HepG2 (cell line): ENCODE measurements at regions not wholly inside any gene's neighbourhood (a gene's known extent, or its start where the extent isn't known, plus 50 kb on each side); places are given as distances from the start of the nearest gene placed in this dataset.

ENCODE experiments used
- ATRX ChIP-seq: sonication (generic); formaldehyde crosslinking; IDR thresholded peaks from 2 replicates; pipeline ENCODE4 v1.4.0; 2020; ENCODE audit warnings: missing genetic modification reagents, borderline replicate concordance
- BCL3 ChIP-seq: sonication (generic); formaldehyde crosslinking; IDR thresholded peaks from 2 replicates; pipeline ENCODE4 v1.5.1; 2020; ENCODE audit warnings: mild to moderate bottlenecking, missing genetic modification reagents, moderate library complexity
- CREB1 ChIP-seq, 2 experiments: fragments of 450-650 bp in 1 of 2; IDR thresholded peaks; 2 replicates each; pipeline ENCODE4 v1.6.1; 2016 to 2017; ENCODE audit warnings: control low read depth in 1 of 2, mild to moderate bottlenecking in 1 of 2, missing compliant biosample characterization in 1 of 2, missing genetic modification characterization in 1 of 2
- EP300 ChIP-seq, 3 experiments: sonication (generic) in 1 of 3; formaldehyde crosslinking in 1 of 3; IDR thresholded peaks; 2 replicates each; pipeline versions ENCODE4 v1.5.1 to v1.6.1; 2011 to 2020; ENCODE audit warnings: low read depth in 2 of 3, low read length in 2 of 3, borderline replicate concordance in 1 of 3, improper control_type of control experiment in 1 of 3, mild to moderate bottlenecking in 1 of 3, missing genetic modification reagents in 1 of 3, moderate library complexity in 1 of 3
- HHEX ChIP-seq: IDR thresholded peaks from 2 replicates; pipeline ENCODE4 v1.6.1; 2016; ENCODE audit warnings: control low read depth
- HNRNPUL1 ChIP-seq: fragments of 200-400 bp; formaldehyde crosslinking; IDR thresholded peaks from 2 replicates; pipeline ENCODE4 v1.6.1; 2017; ENCODE audit warnings: low read depth, mild to moderate bottlenecking, low read length, moderate library complexity
- KDM6A ChIP-seq: IDR thresholded peaks from 2 replicates; pipeline ENCODE4 v1.6.1; 2016; ENCODE audit warnings: low read depth
- MED8 ChIP-seq: sonication (generic); formaldehyde crosslinking; IDR thresholded peaks from 2 replicates; pipeline ENCODE4 v1.8.1; 2023; ENCODE audit warnings: mild to moderate bottlenecking, missing genetic modification reagents; ENCODE audit not compliant: insufficient replicate concordance
- MXD3 ChIP-seq: IDR thresholded peaks from 2 replicates; pipeline ENCODE4 v1.6.1; 2016; ENCODE audit warnings: mild to moderate bottlenecking, missing biosample characterization, missing genetic modification reagents
- PCBP1 ChIP-seq: fragments of 200-400 bp; formaldehyde crosslinking; IDR thresholded peaks from 2 replicates; pipeline ENCODE4 v1.6.1; 2017; ENCODE audit warnings: mild to moderate bottlenecking, low read depth, low read length, borderline replicate concordance
- PCBP2 ChIP-seq: fragments of 200-400 bp; formaldehyde crosslinking; optimal IDR thresholded peaks from 2 replicates; pipeline ENCODE3; 2018; ENCODE audit warnings: low read length, low read depth; ENCODE audit not compliant: poor library complexity, severe bottlenecking
- PTBP1 ChIP-seq: fragments of 200-400 bp; formaldehyde crosslinking; IDR thresholded peaks from 2 replicates; pipeline ENCODE4 v1.6.1; 2018; ENCODE audit warnings: low read length, low read depth; ENCODE audit not compliant: poor library complexity, severe bottlenecking
- SETDB1 ChIP-seq: sonication (generic); formaldehyde crosslinking; IDR thresholded peaks from 2 replicates; pipeline ENCODE4 v1.5.1; 2020; ENCODE audit warnings: missing genetic modification reagents, mild to moderate bottlenecking, borderline replicate concordance
- SOX6 ChIP-seq, 2 experiments: fragments of 450-650 bp in 1 of 2; sonication (generic) in 1 of 2; formaldehyde crosslinking in 1 of 2; IDR thresholded peaks; 2 replicates each; pipeline versions ENCODE4 v1.4.0 to v1.6.1; 2017 to 2020; ENCODE audit warnings: antibody characterized with exemption in 1 of 2, mild to moderate bottlenecking in 1 of 2, missing genetic modification reagents in 1 of 2
- SP5 ChIP-seq: IDR thresholded peaks from 2 replicates; pipeline ENCODE4 v1.6.1; 2016; ENCODE audit warnings: low read depth, borderline replicate concordance
- ZFP62 ChIP-seq: sonication (generic); formaldehyde crosslinking; IDR thresholded peaks from 2 replicates; pipeline ENCODE4 v1.4.0; 2020; ENCODE audit warnings: missing genetic modification reagents
- ZMYM4 ChIP-seq: sonication (generic); formaldehyde crosslinking; IDR thresholded peaks from 2 replicates; pipeline ENCODE4 v1.8.1; 2023; ENCODE audit warnings: mild to moderate bottlenecking, missing genetic modification reagents
- ZNF234 ChIP-seq: sonication (generic); formaldehyde crosslinking; conservative IDR thresholded peaks from 2 replicates; pipeline ENCODE4 v1.5.1; 2020; ENCODE audit warnings: mild to moderate bottlenecking, missing genetic modification reagents
- ZNF317 ChIP-seq: sonication (generic); formaldehyde crosslinking; IDR thresholded peaks from 2 replicates; pipeline ENCODE4 v1.5.0; 2020; ENCODE audit warnings: mild to moderate bottlenecking, missing genetic modification reagents
- ZNF331 ChIP-seq: sonication (generic); formaldehyde crosslinking; IDR thresholded peaks from 2 replicates; pipeline ENCODE4 v1.4.0; 2020; ENCODE audit warnings: missing genetic modification reagents
- ZNF337 ChIP-seq: sonication (generic); formaldehyde crosslinking; IDR thresholded peaks from 2 replicates; pipeline ENCODE4 v1.5.1; 2020; ENCODE audit warnings: missing genetic modification reagents, low read depth, mild to moderate bottlenecking, borderline replicate concordance
- ZNF33A ChIP-seq: sonication (generic); formaldehyde crosslinking; IDR thresholded peaks from 2 replicates; pipeline ENCODE4 v1.5.1; 2020; ENCODE audit warnings: missing genetic modification reagents, mild to moderate bottlenecking, moderate library complexity, borderline replicate concordance
- ZNF672 ChIP-seq: sonication (generic); formaldehyde crosslinking; IDR thresholded peaks from 2 replicates; pipeline ENCODE4 v1.8.1; 2022; ENCODE audit warnings: missing genetic modification reagents
- ZNF709 ChIP-seq: sonication (generic); formaldehyde crosslinking; IDR thresholded peaks from 2 replicates; pipeline ENCODE4 v1.5.0; 2020; ENCODE audit warnings: mild to moderate bottlenecking, missing genetic modification reagents
- TF ChIP-seq, protein P1 (sequence below): sonication (generic); formaldehyde crosslinking; IDR thresholded peaks from 2 replicates; pipeline ENCODE4 v1.5.1; 2020; ENCODE audit warnings: missing genetic modification reagents, mild to moderate bottlenecking, borderline replicate concordance
- TF ChIP-seq, protein P2 (sequence below): sonication (generic); formaldehyde crosslinking; IDR thresholded peaks from 2 replicates; pipeline ENCODE4 v1.8.1; 2023; ENCODE audit warnings: mild to moderate bottlenecking, missing genetic modification reagents, borderline replicate concordance

GRCh38 chr2:31736695-31737454, 156.1 kb upstream of the SRD5A2 start (continued):
- TF ChIP-seq, protein P1, sequence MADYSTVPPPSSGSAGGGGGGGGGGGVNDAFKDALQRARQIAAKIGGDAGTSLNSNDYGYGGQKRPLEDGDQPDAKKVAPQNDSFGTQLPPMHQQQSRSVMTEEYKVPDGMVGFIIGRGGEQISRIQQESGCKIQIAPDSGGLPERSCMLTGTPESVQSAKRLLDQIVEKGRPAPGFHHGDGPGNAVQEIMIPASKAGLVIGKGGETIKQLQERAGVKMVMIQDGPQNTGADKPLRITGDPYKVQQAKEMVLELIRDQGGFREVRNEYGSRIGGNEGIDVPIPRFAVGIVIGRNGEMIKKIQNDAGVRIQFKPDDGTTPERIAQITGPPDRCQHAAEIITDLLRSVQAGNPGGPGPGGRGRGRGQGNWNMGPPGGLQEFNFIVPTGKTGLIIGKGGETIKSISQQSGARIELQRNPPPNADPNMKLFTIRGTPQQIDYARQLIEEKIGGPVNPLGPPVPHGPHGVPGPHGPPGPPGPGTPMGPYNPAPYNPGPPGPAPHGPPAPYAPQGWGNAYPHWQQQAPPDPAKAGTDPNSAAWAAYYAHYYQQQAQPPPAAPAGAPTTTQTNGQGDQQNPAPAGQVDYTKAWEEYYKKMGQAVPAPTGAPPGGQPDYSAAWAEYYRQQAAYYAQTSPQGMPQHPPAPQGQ (CRISPR knock-in tag), result no peak
- no peak for TF ChIP-seq SETDB1 (CRISPR knock-in tag)
- peak; percentile 63 for TF ChIP-seq KDM6A (CRISPR knock-in tag)
- TF ChIP-seq ZNF331 (CRISPR knock-in tag), result peak; percentile 79; the same call in 1 of the 2 replicates
- TF ChIP-seq ZNF672, result no peak
- TF ChIP-seq ZNF33A (CRISPR knock-in tag), result no peak
- peak in 1 of 2 experiments; percentile 78; a peak in 2 of 4 replicates for TF ChIP-seq EP300 (IDR thresholded peaks at IDR 0.05; ENCODE audit: low read depth in 2 of 2, low read length in 2 of 2)
- TF ChIP-seq EP300 (CRISPR knock-in tag; IDR thresholded peaks at IDR 0.05; ENCODE audit: borderline replicate concordance), result peak; percentile 75
- peak; percentile 45 for TF ChIP-seq HHEX (CRISPR knock-in tag)
- no peak for TF ChIP-seq ZNF709 (CRISPR knock-in tag)
- no peak for TF ChIP-seq ATRX (CRISPR knock-in tag)
- no peak for TF ChIP-seq HNRNPUL1
- no peak for TF ChIP-seq SOX6 (IDR thresholded peaks at IDR 0.05)
- peak; percentile 88 for TF ChIP-seq SOX6 (CRISPR knock-in tag; IDR thresholded peaks at IDR 0.05)
- TF ChIP-seq SP5, result 0 out of 2 replicates have a peak, but pooled peaks have one; percentile 22
- TF ChIP-seq ZMYM4 (CRISPR knock-in tag), result peak; percentile 93
- 0 out of 2 replicates have a peak, but pooled peaks have one; percentile 63 for TF ChIP-seq BCL3 (CRISPR knock-in tag)
- peak; percentile 70; the same call in 1 of the 2 replicates for TF ChIP-seq ZNF317 (CRISPR knock-in tag)
- TF ChIP-seq PTBP1, result no peak
- TF ChIP-seq MXD3, result no peak
- no peak for TF ChIP-seq PCBP1
- TF ChIP-seq MED8 (CRISPR knock-in tag), result no peak
- no peak for TF ChIP-seq ZFP62 (CRISPR knock-in tag)
- TF ChIP-seq PCBP2, result no peak
- no peak for TF ChIP-seq ZNF337
- no peak for TF ChIP-seq ZNF234 (CRISPR knock-in tag)
- TF ChIP-seq, protein P2, sequence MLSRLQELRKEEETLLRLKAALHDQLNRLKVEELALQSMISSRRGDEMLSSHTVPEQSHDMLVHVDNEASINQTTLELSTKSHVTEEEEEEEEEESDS, result 0 out of 2 replicates have a peak, but pooled peaks have one; percentile 42
- TF ChIP-seq CREB1 (IDR thresholded peaks at IDR 0.05), result no peak
- TF ChIP-seq CREB1 (CRISPR knock-in tag; IDR thresholded peaks at IDR 0.05), result peak; percentile 47; the same call in 1 of the 2 replicates
